ENCODE measurements at regions not wholly inside any gene's neighbourhood (a gene's known extent, or its start where the extent isn't known, plus 50 kb on each side); places are given as distances from the start of the nearest gene placed in this dataset.

GRCh38 chr15:77886805-77887448 lies 190.6 kb downstream of the TBC1D2B start:
- Histone ChIP-seq H3K23me2 (ENCODE audit: low read depth, low read length) (peaks cover 7% of the 10 kb centered on the region; the same call in 1 of the 2 replicates), H2BK5ac (ENCODE audit: low read depth, low read length) (no peak overlapping the region), H4K91ac (replicated peaks; ENCODE audit: insufficient read length, low read length) (no peak overlapping the region), H3K79me1 (ENCODE audit: low read depth, low read length) (no peaks in the 10 kb centered on the region), H2BK20ac (ENCODE audit: low read length) (no peak overlapping the region), H3K79me2 (ENCODE audit: control insufficient read depth in 1 of 2, insufficient read depth in 2 of 2, low read length in 2 of 2) (no peaks in the 10 kb centered on the region), H3K4me1 (replicated peaks in 1 of 4; ENCODE audit: control insufficient read depth in 3 of 4, insufficient read depth in 4 of 4, low read length in 3 of 4) (no peaks in the 10 kb centered on the region; a peak in 1 of 7 replicates), H2BK12ac (ENCODE audit: low read depth, low read length) (no peak overlapping the region), H4K5ac (ENCODE audit: insufficient read length, low read depth, low read length) (no peak overlapping the region), H3K23ac (ENCODE audit: insufficient read length) (no peak overlapping the region), H2BK15ac (ENCODE audit: low read length) (no peak overlapping the region), H4K20me1 (replicated peaks in 1 of 2; ENCODE audit: control insufficient read depth in 1 of 2, insufficient read depth in 2 of 2, low read length in 2 of 2) (peaks cover 0 to 6% of the 10 kb centered on the region in 2 experiments), H3K4ac (replicated peaks; ENCODE audit: insufficient read length, low read depth, low read length) (no peak overlapping the region), H2AK5ac (ENCODE audit: low read depth, low read length) (no peak overlapping the region), H3K4me2 (ENCODE audit: insufficient read depth in 1 of 2, low read depth in 2 of 2, low read length in 2 of 2) (no peak overlapping the region), H2AFZ (ENCODE audit: low read length) (no peak overlapping the region), H3K27me3 (replicated peaks in 1 of 4; ENCODE audit: control insufficient read depth in 3 of 4, extremely low read depth in 1 of 4, insufficient read depth in 3 of 4, low read length in 3 of 4) (no peaks in the 10 kb centered on the region), H3K9me3 (ENCODE audit: insufficient read depth in 2 of 2, low read depth in 1 of 2, low read length in 1 of 2) (no peaks in the 10 kb centered on the region), H3K14ac (ENCODE audit: insufficient read length) (no peak overlapping the region), H3K36me3 (ENCODE audit: control insufficient read depth in 2 of 4, insufficient read depth in 4 of 4, low read length in 3 of 4) (no peaks in the 10 kb centered on the region), H3K56ac (replicated peaks; ENCODE audit: insufficient read length, low read depth, low read length) (no peak overlapping the region), H3K27ac (ENCODE audit: low read depth, low read length) (no peak overlapping the region), H2BK120ac (replicated peaks; ENCODE audit: low read depth, low read length) (no peak overlapping the region), H4K8ac (ENCODE audit: extremely low read depth, insufficient read depth, low read length) (no peak overlapping the region), H3K4me3 (ENCODE audit: extremely low read depth in 1 of 4, insufficient read depth in 2 of 4, low read depth in 3 of 4, low read length in 4 of 4) (no peak overlapping the region), H3K9ac (replicated peaks in 1 of 4; ENCODE audit: extremely low read depth in 1 of 4, low read depth in 3 of 4, low read length in 3 of 4) (no peak overlapping the region), H3K18ac (ENCODE audit: extremely low read depth, low read length) (no peak overlapping the region)
- POLR2A ChIA-PET (ENCODE audit: partially characterized antibody): interaction anchor here (0.5 kb wide), 1 partner anchor 253 kb away, joined by 4 read pairs; no protein-coding TSS in a partner anchor
- CTCF ChIA-PET (ENCODE audit: partially characterized antibody): interaction anchor here (1.0 kb wide), 1 partner anchor 21 kb away, joined by 3 read pairs; no protein-coding TSS in a partner anchor
- DNase-seq (ENCODE audit: low read depth in 1 of 2, low spot score in 2 of 2) (no peak), FAIRE-seq (no peak)
- 90% methylated on average over 6 of the region's 11 CpGs; no CpG with 5 or more reads in 1 of the 2 experiments for WGBS, 2 experiments (ENCODE audit: extremely low coverage in 1 of 2, insufficient coverage in 1 of 2, insufficient read length in 1 of 2, insufficient replicate concordance in 2 of 2, low coverage in 1 of 2, low lambda C conversion rate in 2 of 2, missing lambda C conversion rate in 1 of 2)
- TF ChIP-seq MAFK (IDR thresholded peaks at IDR 0.05; ENCODE audit: low read depth, low read length) (no peak), NRF1 (IDR thresholded peaks at IDR 0.05; ENCODE audit: low read depth, low read length) (no peak), CEBPB (IDR thresholded peaks at IDR 0.05; ENCODE audit: low read depth, low read length) (no peak), RXRA (IDR thresholded peaks at IDR 0.05; ENCODE audit: insufficient read depth, low read depth, low read length) (no peak), YY1 (IDR thresholded peaks at IDR 0.05; ENCODE audit: low read depth, low read length) (no peak), SIN3A (conservative IDR thresholded peaks at IDR 0.05 in 1 of 2, IDR thresholded peaks at IDR 0.05 in 1 of 2; ENCODE audit: low read depth in 1 of 2, low read length in 2 of 2) (no peak), SUZ12 (IDR thresholded peaks at IDR 0.05; ENCODE audit: low read length) (no peak), CHD1 (IDR thresholded peaks at IDR 0.05; ENCODE audit: low read depth, low read length) (no peak), GABPA (IDR thresholded peaks at IDR 0.05; ENCODE audit: borderline replicate concordance, insufficient read depth, low read length) (no peak), CHD2 (IDR thresholded peaks at IDR 0.05; ENCODE audit: low read length) (no peak), RNF2 (IDR thresholded peaks at IDR 0.05; ENCODE audit: borderline replicate concordance, low read depth, low read length, missing control alignments, poor library complexity, severe bottlenecking) (no peak), RFX5 (IDR thresholded peaks at IDR 0.05; ENCODE audit: borderline replicate concordance, low read depth, low read length) (no peak), EZH2 (IDR thresholded peaks at IDR 0.05; ENCODE audit: low read depth, low read length, severe bottlenecking) (no peak), BACH1 (IDR thresholded peaks at IDR 0.05; ENCODE audit: low read length) (no peak)

All from H1 (cell line).